Endothelial cell of umbilical vein (primary cell): ENCODE measurements at regions not wholly inside any gene's neighbourhood (a gene's known extent, or its start where the extent isn't known, plus 50 kb on each side); places are given as distances from the start of the nearest gene placed in this dataset.

ENCODE experiments used
- CTCF ChIP-seq, 2 donors: IDR thresholded peaks; 1 replicate in 1 of 2; 2 replicates in 1 of 2; pipeline ENCODE4 v1.5.1; 2011; ENCODE audit warnings: low read length in 2 of 2, mild to moderate bottlenecking in 2 of 2, moderate library complexity in 2 of 2, control low read depth in 1 of 2, inconsistent platforms in 1 of 2, low read depth in 1 of 2; ENCODE audit not compliant: insufficient read depth in 1 of 2; ENCODE audit errors: extremely low read depth in 1 of 2
- EZH2 ChIP-seq: IDR thresholded peaks from 2 replicates; pipeline ENCODE4 v1.6.1; 2012; ENCODE audit warnings: borderline replicate concordance, low read depth, mild to moderate bottlenecking, moderate library complexity, low read length, inconsistent platforms; ENCODE audit not compliant: severe bottlenecking
- JUN ChIP-seq: IDR thresholded peaks from 2 replicates; pipeline ENCODE4 v1.6.1; 2011; ENCODE audit warnings: borderline replicate concordance, low read depth; ENCODE audit not compliant: insufficient read length, insufficient read depth
- MAX ChIP-seq: IDR thresholded peaks from 2 replicates; pipeline ENCODE4 v1.6.1; 2011; ENCODE audit not compliant: insufficient read depth, insufficient read length
- MYC ChIP-seq: IDR thresholded peaks from one replicate; pipeline ENCODE4 v1.6.1; 2011; ENCODE audit warnings: mild to moderate bottlenecking, low read depth, low read length
- POLR2A ChIP-seq: IDR thresholded peaks from 2 replicates; pipeline ENCODE4 v1.6.1; 2012; ENCODE audit warnings: low read depth, mild to moderate bottlenecking, control low read depth, low read length
- POLR2AphosphoS5 ChIP-seq: IDR thresholded peaks from 2 replicates; pipeline ENCODE4 v1.6.1; 2012; ENCODE audit warnings: low read depth, mild to moderate bottlenecking, control low read depth, low read length, moderate library complexity; ENCODE audit not compliant: insufficient read depth

GRCh38 chr3:3712971-3713370 is 86.3 kb upstream of the LRRN1 start:
- TF ChIP-seq POLR2AphosphoS5: no peak
- TF ChIP-seq CTCF (IDR thresholded peaks at IDR 0.05; ENCODE audit: extremely low read depth in 1 of 2, insufficient read depth in 1 of 2, low read depth in 1 of 2, low read length in 2 of 2): no peak
- TF ChIP-seq POLR2A: no peak
- TF ChIP-seq MAX: no peak
- TF ChIP-seq JUN: no peak
- TF ChIP-seq EZH2: no peak
- no peak for TF ChIP-seq MYC
